ENCODE measurements at regions not wholly inside any gene's neighbourhood (a gene's known extent, or its start where the extent isn't known, plus 50 kb on each side); places are given as distances from the start of the nearest gene placed in this dataset.

GRCh38 chr13:55653497-55653896 is 1487.2 kb upstream of the PRR20A start:
- Histone ChIP-seq H3K36me3 (ENCODE audit: control insufficient read depth in 2 of 2, insufficient read depth in 1 of 2, low read length in 2 of 2) (no peaks in the 10 kb centered on the region), H3K27ac (ENCODE audit: extremely low read depth, low read depth, low read length) (no peak overlapping the region), H3K9me3 (ENCODE audit: control insufficient read depth, insufficient read depth, low read depth, low read length) (no peaks in the 10 kb centered on the region), H3K4me3 (ENCODE audit: low read depth, low read length) (no peak overlapping the region), H3K4me1 (ENCODE audit: control insufficient read depth, insufficient read depth, low read length) (no peaks in the 10 kb centered on the region)
- ChIA-PET POLR2A (no interaction called here), CTCF (no interaction called here)
- TF ChIP-seq ZNF26 (tag by site-specific recombination; IDR thresholded peaks at IDR 0.05) (no peak), ZNF223 (tag by site-specific recombination; IDR thresholded peaks at IDR 0.05) (no peak), ZNF843 (tag by site-specific recombination; IDR thresholded peaks at IDR 0.05) (no peak), KLF1 (tag by site-specific recombination; IDR thresholded peaks at IDR 0.05) (no peak), ZNF24 (tag by site-specific recombination; IDR thresholded peaks at IDR 0.05) (no peak), MEIS1 (CRISPR knock-in tag; IDR thresholded peaks at IDR 0.05; ENCODE audit: borderline replicate concordance) (no peak), RBAK (tag by site-specific recombination; IDR thresholded peaks at IDR 0.05) (no peak), PBX3 (CRISPR knock-in tag; IDR thresholded peaks at IDR 0.05) (no peak), OVOL3 (tag by site-specific recombination; IDR thresholded peaks at IDR 0.05) (no peak), ZNF610 (tag by site-specific recombination; IDR thresholded peaks at IDR 0.05; ENCODE audit: borderline replicate concordance) (no peak), ZNF639 (tag by site-specific recombination; IDR thresholded peaks at IDR 0.05) (no peak), ATF2 (tag by site-specific recombination; IDR thresholded peaks at IDR 0.05; ENCODE audit: low read depth) (no peak), ZNF148 (tag by site-specific recombination; IDR thresholded peaks at IDR 0.05; ENCODE audit: borderline replicate concordance) (no peak), ZSCAN5A (tag by site-specific recombination; IDR thresholded peaks at IDR 0.05) (no peak), ZNF658 (tag by site-specific recombination; IDR thresholded peaks at IDR 0.05) (no peak), ZNF514 (tag by site-specific recombination; IDR thresholded peaks at IDR 0.05) (no peak), ZBTB48 (tag by site-specific recombination; IDR thresholded peaks at IDR 0.05) (no peak), ZNF239 (tag by site-specific recombination; IDR thresholded peaks at IDR 0.05) (no peak), ZNF350 (tag by site-specific recombination; IDR thresholded peaks at IDR 0.05) (no peak), ZNF114 (tag by site-specific recombination; IDR thresholded peaks at IDR 0.05) (no peak)
